BLaER1 (cell line): ENCODE measurements at regions not wholly inside any gene's neighbourhood (a gene's known extent, or its start where the extent isn't known, plus 50 kb on each side); places are given as distances from the start of the nearest gene placed in this dataset.

Experiments
- H3K27ac ChIP-seq: shearing (Covaris generic); formaldehyde crosslinking; 2 replicates; pipeline ENCODE4 v1.8.1; 2022
- H3K27me3 ChIP-seq: shearing (Covaris generic); formaldehyde crosslinking; 2 replicates; pipeline ENCODE4 v1.8.1; 2022
- H3K36me3 ChIP-seq: shearing (Covaris generic); formaldehyde crosslinking; 2 replicates; pipeline ENCODE4 v1.8.1; 2022
- H3K4me1 ChIP-seq: shearing (Covaris generic); formaldehyde crosslinking; 2 replicates; pipeline ENCODE4 v1.8.1; 2022
- H3K4me2 ChIP-seq: shearing (Covaris generic); formaldehyde crosslinking; 2 replicates; pipeline ENCODE4 v1.8.1; 2022
- H3K4me3 ChIP-seq: shearing (Covaris generic); formaldehyde crosslinking; 2 replicates; pipeline ENCODE4 v1.8.1; 2022
- H3K9ac ChIP-seq: shearing (Covaris generic); formaldehyde crosslinking; 2 replicates; pipeline ENCODE4 v1.8.1; 2022
- H3K9me3 ChIP-seq: shearing (Covaris generic); formaldehyde crosslinking; 2 replicates; pipeline ENCODE4 v1.8.1; 2022
- H4K20me1 ChIP-seq: shearing (Covaris generic); formaldehyde crosslinking; 2 replicates; pipeline ENCODE4 v1.8.1; 2022
- Cebpa-rat ChIP-seq: shearing (Covaris generic); IDR thresholded peaks from 2 replicates; pipeline ENCODE4 v1.8.1; 2022

GRCh38 chr2:144201868-144202468, 318.0 kb downstream of the ZEB2 start:
- Histone ChIP-seq H3K9me3 (peaks cover 4% of the 10 kb centered on the region; the same call in 1 of the 2 replicates), H3K9ac (no peak overlapping the region), H4K20me1 (no peaks in the 10 kb centered on the region), H3K27ac (no peak overlapping the region), H3K4me2 (no peak overlapping the region), H3K27me3 (no peaks in the 10 kb centered on the region), H3K36me3 (no peaks in the 10 kb centered on the region), H3K4me3 (no peak overlapping the region), H3K4me1 (no peaks in the 10 kb centered on the region)
- TF ChIP-seq Cebpa-rat: no peak

GRCh38 chr2:144201126-144201525, 318.8 kb downstream of the ZEB2 start:
- Histone ChIP-seq H3K4me2 (no peak overlapping the region), H3K27ac (no peak overlapping the region), H3K36me3 (no peaks in the 10 kb centered on the region), H3K9me3 (peaks cover 4% of the 10 kb centered on the region; the same call in 1 of the 2 replicates), H3K4me1 (no peaks in the 10 kb centered on the region), H3K4me3 (no peak overlapping the region), H3K9ac (no peak overlapping the region), H4K20me1 (no peaks in the 10 kb centered on the region), H3K27me3 (no peaks in the 10 kb centered on the region)
- no peak for TF ChIP-seq Cebpa-rat

GRCh38 chr2:144198116-144198515, 321.8 kb downstream of the ZEB2 start:
- Histone ChIP-seq H3K4me1 (no peaks in the 10 kb centered on the region), H3K4me3 (no peak overlapping the region), H3K27ac (no peak overlapping the region), H3K4me2 (no peak overlapping the region), H3K36me3 (no peaks in the 10 kb centered on the region), H3K27me3 (no peaks in the 10 kb centered on the region), H3K9ac (no peak overlapping the region), H3K9me3 (no peaks in the 10 kb centered on the region), H4K20me1 (no peaks in the 10 kb centered on the region)
- no peak for TF ChIP-seq Cebpa-rat

- Histone ChIP-seq H3K36me3 (no peaks in the 10 kb centered on the region), H3K27me3 (no peaks in the 10 kb centered on the region), H3K4me3 (no peak overlapping the region), H3K9ac (no peak overlapping the region), H4K20me1 (no peaks in the 10 kb centered on the region), H3K4me1 (no peaks in the 10 kb centered on the region), H3K9me3 (no peaks in the 10 kb centered on the region), H3K27ac (no peak overlapping the region), H3K4me2 (no peak overlapping the region)
- TF ChIP-seq Cebpa-rat: no peak
These were observed 325.4 kb downstream of the ZEB2 start for GRCh38 chr2:144194326-144195071.

GRCh38 chr2:144190908-144191605, 328.9 kb downstream of the ZEB2 start:
- H3K4me3 ChIP-seq: no peak overlapping the region
- no peaks in the 10 kb centered on the region for H3K4me1 ChIP-seq
- no peak for TF ChIP-seq Cebpa-rat
- no peak overlapping the region for H3K9ac ChIP-seq
- H4K20me1 ChIP-seq: no peaks in the 10 kb centered on the region
- no peaks in the 10 kb centered on the region for H3K36me3 ChIP-seq
- no peaks in the 10 kb centered on the region for H3K9me3 ChIP-seq
- no peaks in the 10 kb centered on the region for H3K27me3 ChIP-seq
- no peak overlapping the region for H3K4me2 ChIP-seq
- H3K27ac ChIP-seq: no peak overlapping the region

GRCh38 chr2:144183727-144184126, 336.2 kb downstream of the ZEB2 start:
- no peak for TF ChIP-seq Cebpa-rat
- H4K20me1 ChIP-seq: no peaks in the 10 kb centered on the region
- H3K9ac ChIP-seq: no peak overlapping the region
- H3K4me1 ChIP-seq: peaks cover 13% of the 10 kb centered on the region
- H3K27me3 ChIP-seq: no peaks in the 10 kb centered on the region
- no peak overlapping the region for H3K27ac ChIP-seq
- H3K9me3 ChIP-seq: no peaks in the 10 kb centered on the region
- H3K4me2 ChIP-seq: peak overlapping the region; percentile 65
- peak overlapping the region; percentile 23; the same call in 1 of the 2 replicates for H3K4me3 ChIP-seq
- H3K36me3 ChIP-seq: no peaks in the 10 kb centered on the region

GRCh38 chr2:144181001-144181400, 338.9 kb downstream of the ZEB2 start:
- H3K4me1 ChIP-seq: peaks cover 13% of the 10 kb centered on the region
- H3K36me3 ChIP-seq: no peaks in the 10 kb centered on the region
- no peak overlapping the region for H3K4me3 ChIP-seq
- H3K9me3 ChIP-seq: no peaks in the 10 kb centered on the region
- no peak overlapping the region for H3K9ac ChIP-seq
- no peaks in the 10 kb centered on the region for H4K20me1 ChIP-seq
- no peak overlapping the region for H3K27ac ChIP-seq
- H3K27me3 ChIP-seq: no peaks in the 10 kb centered on the region
- TF ChIP-seq Cebpa-rat: no peak
- H3K4me2 ChIP-seq: no peak overlapping the region

- TF ChIP-seq Cebpa-rat: no peak
These were observed 339.8 kb downstream of the ZEB2 start for GRCh38 chr2:144180131-144180530.

GRCh38 chr2:144170179-144170578, 349.7 kb downstream of the ZEB2 start:
- no peak overlapping the region for H3K27ac ChIP-seq

More at GRCh38 chr2:144180131-144180530, 339.8 kb downstream of the ZEB2 start:
- Histone ChIP-seq H3K27ac (no peak overlapping the region), H3K4me3 (no peak overlapping the region), H3K36me3 (no peaks in the 10 kb centered on the region), H3K9ac (no peak overlapping the region), H3K27me3 (no peaks in the 10 kb centered on the region), H3K9me3 (no peaks in the 10 kb centered on the region), H4K20me1 (no peaks in the 10 kb centered on the region), H3K4me1 (peaks cover 13% of the 10 kb centered on the region), H3K4me2 (no peak overlapping the region)

GRCh38 chr2:144166743-144167142, 353.2 kb downstream of the ZEB2 start:
- Histone ChIP-seq H3K9ac (no peak overlapping the region), H3K4me1 (no peaks in the 10 kb centered on the region), H3K36me3 (no peaks in the 10 kb centered on the region), H3K27me3 (no peaks in the 10 kb centered on the region), H4K20me1 (no peaks in the 10 kb centered on the region), H3K4me3 (no peak overlapping the region), H3K27ac (no peak overlapping the region), H3K4me2 (no peak overlapping the region), H3K9me3 (no peaks in the 10 kb centered on the region)
- no peak for TF ChIP-seq Cebpa-rat

More at GRCh38 chr2:144170179-144170578, 349.7 kb downstream of the ZEB2 start:
- Histone ChIP-seq H3K4me2 (no peak overlapping the region), H3K9me3 (no peaks in the 10 kb centered on the region), H3K27me3 (no peaks in the 10 kb centered on the region), H4K20me1 (no peaks in the 10 kb centered on the region), H3K36me3 (no peaks in the 10 kb centered on the region), H3K4me3 (no peak overlapping the region), H3K9ac (no peak overlapping the region), H3K4me1 (no peaks in the 10 kb centered on the region)
- TF ChIP-seq Cebpa-rat: no peak
